ENCODE measurements at regions not wholly inside any gene's neighbourhood (a gene's known extent, or its start where the extent isn't known, plus 50 kb on each side); places are given as distances from the start of the nearest gene placed in this dataset.
"Not testable (repeated sequence)": the region's sequence is repeated elsewhere in the genome, so short reads cannot be mapped to it uniquely, and the experiment has no call there.

- DNase-seq: no peak
These were observed 313.0 kb upstream of the NRXN1 start for GRCh38 chr2:51344886-51345285.

DNA sequence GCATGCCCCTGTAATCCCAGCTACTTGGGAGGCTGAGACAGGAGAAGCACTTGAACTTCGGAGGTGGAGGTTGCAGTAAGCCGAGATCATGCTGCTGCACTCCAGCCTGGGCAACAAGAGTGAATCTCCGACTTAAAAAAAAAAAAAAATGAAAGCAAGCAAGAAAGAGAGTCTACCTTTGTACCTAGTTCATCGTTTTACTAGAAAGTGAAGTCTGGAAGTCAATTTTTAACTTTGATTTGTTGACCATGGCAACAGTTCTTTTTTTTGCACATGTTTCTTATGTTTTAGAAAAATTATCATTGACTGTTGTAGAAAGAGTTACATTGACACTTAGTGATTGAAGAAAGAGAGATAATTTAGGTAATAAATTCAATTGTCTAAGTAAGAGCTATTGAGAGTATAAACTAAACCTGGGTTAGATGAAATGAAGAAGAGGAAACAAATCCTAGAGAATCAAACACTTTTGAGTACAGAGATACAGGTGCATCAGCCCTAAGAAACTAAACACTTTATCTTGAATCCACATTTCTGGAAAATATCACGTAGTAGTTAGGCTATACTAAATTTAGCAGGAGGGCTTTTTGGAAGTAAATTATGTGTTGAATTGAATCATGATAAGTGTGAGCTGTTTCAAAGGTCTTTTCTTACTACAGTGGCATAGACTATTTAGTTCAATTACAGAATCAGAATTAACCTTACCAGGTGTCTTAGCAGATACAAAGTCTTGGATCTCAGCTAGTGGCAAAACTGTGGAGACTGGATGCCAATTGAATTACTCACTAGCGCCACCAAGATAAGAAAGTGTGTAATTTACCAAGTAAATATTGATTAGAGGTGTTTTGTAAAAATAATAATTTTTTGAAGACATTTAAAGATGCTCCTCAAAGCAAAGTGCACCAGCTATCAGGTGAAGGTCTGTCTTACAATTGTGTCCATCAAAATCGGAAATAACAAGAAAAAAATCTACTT is 303.4 kb upstream of the NRXN1 start:
- no peak for DNase-seq

DNA sequence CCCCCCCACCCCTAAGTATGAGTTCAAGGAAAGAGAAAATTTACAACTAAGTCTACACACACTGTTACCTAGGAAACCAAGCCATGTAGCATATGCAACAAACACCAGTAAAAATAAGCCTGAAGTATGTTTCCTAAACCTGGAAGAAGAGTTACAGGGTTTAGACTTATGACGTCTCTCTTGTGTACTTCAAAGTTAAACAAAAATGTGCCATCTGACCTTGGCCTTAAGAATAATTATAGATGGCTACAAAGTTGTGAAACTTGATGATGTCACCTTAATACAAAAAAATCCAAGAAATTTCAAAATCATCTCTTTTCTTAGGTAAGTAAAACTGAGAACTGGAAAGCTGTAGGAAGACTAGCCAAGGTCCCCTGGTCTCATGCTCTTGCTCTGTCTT is 297.6 kb upstream of the NRXN1 start:
- no peak for DNase-seq

GRCh38 chr2:51324051-51324450 is 292.1 kb upstream of the NRXN1 start:
- DNase-seq: no peak

GRCh38 chr2:51322613-51323012 is 290.7 kb upstream of the NRXN1 start:
- DNase-seq: no peak

DNA sequence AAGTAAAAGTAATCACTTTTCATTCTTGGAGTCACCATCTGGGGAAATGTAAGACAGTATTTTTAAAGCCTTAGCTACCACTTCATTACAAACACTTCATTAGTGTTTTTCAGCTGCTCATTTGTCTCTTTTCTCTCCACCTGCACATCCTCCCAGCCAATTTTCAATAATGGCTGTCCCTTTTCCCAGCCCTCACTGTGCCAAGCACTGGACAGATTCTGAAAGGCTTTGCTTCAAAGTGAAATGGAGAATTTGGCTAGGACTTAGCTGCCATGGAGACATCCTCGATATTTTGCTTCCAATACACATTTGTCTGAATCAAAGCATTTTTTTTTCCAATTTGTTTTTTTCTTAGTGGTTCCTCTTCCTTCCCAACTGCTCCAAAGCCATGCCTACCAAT is 272.4 kb upstream of the NRXN1 start:
- DNase-seq: no peak

DNA sequence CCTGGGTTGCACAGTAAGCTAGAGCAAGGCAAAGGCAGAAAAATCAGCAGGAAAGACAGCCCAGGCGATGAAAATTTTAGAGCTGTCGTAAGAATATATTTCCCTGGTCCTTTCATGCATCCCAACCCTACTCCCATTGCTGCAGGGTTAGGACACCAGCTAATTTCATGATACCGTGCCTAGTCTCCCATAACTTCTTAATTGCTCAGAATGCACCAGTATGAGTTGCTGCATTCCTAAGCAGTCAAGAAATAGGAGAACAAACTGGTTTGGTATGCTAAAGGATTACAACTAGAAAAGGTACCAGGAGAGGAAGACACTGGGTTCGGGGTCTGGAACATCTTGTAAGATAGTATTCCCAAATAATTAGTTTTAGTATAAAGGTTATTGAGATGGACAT is 269.4 kb upstream of the NRXN1 start:
- DNase-seq: no peak

DNA sequence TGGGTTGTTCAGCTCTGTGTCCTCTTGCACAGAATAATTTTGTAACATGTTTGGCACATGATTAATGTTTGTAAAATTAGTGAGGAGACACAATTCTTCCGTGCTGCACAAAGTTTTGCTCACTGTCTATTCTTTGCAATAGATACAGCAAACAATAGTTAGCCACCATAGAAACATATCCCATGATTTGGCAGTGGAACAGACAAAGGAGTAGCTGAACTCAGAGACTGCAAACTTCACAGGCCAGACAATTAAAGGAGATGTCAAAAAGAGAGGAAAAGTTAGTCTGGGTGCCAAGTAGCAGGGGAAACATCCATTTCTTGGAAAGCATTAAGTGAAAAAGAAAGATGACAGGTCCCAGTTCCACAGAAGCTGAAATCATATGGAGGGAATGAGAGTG is 267.4 kb upstream of the NRXN1 start:
- DNase-seq: no peak

DNA sequence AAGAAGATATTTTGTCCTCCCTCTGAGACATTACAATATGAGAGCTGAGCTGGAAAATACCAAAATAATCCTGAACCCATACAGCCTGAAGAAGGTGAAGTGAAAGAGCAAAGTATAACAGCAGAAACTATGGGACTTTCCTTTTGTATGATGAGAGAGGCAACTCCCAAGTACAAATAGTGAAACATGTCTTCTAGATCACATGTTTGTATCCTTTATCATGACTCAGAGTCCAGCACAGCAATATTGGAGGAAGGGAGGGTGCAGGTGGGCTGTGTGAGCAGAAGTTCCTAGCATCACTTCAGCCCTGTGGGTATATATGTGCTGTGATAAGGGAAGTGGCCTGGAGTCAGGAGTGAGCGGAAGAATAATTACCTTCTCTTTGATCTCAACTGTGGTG is 265.6 kb upstream of the NRXN1 start:
- DNase-seq: no peak

DNA sequence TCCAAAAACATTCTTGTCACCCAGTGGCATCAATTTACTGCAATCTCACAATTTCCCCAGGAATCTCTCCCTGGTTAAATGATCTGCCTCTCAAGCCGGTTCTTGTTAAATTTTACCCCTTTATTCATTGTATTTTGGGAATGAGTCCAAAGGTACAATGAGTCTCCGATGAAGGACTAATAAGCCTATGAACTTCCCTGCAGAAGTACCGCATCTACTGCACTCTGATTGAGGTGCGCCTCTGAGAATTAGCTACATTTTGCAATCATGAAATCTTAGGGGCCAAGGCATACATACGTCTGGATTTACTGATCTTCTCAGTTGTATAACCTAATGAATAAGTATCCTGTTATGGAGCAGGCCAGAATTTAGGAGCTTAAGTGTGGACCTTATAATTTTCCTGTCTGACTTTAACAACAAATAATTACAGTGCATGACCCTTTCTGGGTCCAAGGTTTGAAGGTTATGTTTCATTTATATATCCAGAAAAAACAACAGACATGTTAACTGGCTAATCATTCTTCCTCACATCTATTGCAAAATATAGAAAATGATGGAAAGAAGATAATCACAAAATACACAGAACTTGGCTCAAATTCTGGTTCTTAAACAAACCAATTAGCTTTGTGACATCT is 261.8 kb upstream of the NRXN1 start:
- DNase-seq: no peak

- no peak for DNase-seq
These were observed 260.0 kb upstream of the NRXN1 start for GRCh38 chr2:51291762-51292551.

DNA sequence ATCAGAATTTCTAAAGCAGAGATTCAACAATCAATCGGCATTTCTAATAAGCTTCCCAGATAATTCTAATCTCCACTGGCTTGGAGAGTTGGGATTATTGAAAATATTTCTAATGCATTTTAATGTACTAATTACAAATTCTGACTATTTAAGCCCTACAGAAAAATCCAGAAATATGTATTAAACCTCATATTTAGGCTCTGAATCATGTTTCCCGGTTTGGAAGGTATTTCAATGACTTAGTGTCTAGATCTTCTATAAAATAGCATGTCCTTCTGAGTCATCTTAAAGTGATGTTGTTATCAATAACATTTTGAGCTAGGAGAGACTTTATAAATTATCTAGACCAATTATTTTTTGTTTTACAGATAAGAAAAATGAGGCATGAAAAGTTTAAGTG is 258.8 kb upstream of the NRXN1 start:
- no peak for DNase-seq

- DNase-seq: no peak
These were observed 257.1 kb upstream of the NRXN1 start for GRCh38 chr2:51289045-51289444.

DNA sequence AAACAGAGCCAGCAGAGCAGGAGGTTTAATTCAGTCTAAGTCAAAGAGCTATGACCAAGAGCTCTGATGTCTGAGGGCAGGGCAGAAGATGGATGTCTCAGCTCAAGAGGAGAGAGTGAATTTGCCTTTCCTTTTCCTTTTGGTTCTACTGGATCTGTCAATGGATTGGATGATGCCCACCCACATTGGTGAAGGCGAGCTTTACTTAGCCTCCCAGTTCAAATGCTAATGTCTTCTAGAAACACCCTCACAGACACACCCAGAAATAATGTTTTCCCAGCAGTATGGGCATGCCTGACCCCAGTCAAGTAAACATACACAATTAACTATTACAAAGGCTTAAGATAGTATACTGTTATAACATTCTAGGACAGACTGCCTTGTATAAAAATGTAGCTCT is 236.3 kb upstream of the NRXN1 start:
- DNase-seq: no peak

DNA sequence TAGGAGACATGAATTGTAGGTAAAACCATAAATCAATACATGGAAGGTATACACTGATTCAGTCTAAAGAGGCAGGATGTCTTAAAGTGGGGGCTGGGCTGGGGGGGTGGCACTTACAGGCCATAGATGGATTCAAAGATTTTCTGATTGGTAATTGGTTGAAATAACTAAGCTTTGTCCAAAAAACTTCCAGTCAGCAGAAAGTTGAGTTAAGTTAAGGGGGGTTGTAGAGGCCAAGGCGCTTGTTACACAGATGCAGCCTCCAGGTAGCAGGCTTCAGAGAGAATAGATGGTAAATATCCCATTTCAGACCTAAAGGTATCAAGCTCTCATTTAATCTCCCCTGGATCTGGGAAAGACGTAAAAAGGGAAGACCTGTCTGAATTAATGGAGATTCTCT is 233.6 kb upstream of the NRXN1 start:
- DNase-seq: no peak

- no peak for DNase-seq
These were observed 232.0 kb upstream of the NRXN1 start for GRCh38 chr2:51263951-51264350.

- not testable (repeated sequence) for DNase-seq
These were observed 231.2 kb upstream of the NRXN1 start for GRCh38 chr2:51263101-51263500.

GRCh38 chr2:51258301-51258700 is 226.4 kb upstream of the NRXN1 start:
- DNase-seq: no peak

DNA sequence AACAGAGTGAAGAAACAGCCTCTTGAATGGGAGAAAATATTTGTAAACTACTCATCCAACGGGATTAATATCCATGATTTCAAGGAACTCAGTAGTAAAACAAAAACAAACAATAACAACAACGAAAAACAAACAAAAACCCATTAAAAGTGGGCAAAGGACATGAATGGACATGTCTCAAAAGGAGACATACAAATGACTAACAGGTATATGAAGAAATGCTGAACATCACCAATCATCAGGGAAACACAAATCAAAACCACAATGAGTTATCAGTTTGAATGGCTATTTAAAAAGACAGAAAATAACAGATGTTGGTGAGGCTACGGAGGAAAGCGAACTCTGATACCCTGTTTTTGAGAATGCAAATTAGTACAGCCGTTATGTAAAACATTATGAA is 224.8 kb upstream of the NRXN1 start:
- DNase-seq: no peak

- DNase-seq: no peak
These were observed 219.4 kb upstream of the NRXN1 start for GRCh38 chr2:51251356-51251755.

- DNase-seq: no peak
These were observed 215.4 kb upstream of the NRXN1 start for GRCh38 chr2:51247252-51247805.

DNA sequence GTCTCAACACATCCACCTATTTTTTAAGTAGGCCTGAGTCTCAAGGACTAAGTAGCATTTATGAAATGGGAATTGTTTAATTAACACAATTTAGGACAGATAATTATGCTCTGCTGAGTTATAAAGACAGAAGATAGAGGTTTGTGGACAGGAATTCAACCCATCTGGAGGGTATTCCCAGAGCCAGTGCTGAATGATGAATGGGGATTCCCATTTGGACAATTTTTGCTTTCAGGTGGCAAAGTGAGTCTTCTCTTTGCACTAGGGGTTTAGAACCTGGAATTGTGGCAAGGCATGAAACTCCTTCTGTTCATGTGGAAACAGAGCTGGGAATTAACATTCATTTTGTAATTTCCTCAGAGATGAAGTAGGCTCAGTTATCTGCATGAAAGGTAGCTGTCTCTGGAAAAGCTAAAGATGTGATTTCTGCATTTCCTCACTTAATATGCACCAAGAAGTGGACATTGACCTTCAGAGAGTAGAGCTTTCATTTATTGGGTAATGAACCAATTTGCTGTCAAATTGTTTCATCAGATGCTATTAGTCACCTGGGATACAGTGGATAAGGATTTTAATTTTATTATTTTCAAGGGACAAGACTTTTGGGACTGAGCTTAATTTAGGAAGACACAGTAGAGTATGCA is 212.1 kb upstream of the NRXN1 start:
- DNase-seq: no peak

Measured in activated CD4-positive, alpha-beta T cell treated with anti-CD3 and anti-CD28 coated beads for 48 hours (primary cell).